ENCODE measurements at regions not wholly inside any gene's neighbourhood (a gene's known extent, or its start where the extent isn't known, plus 50 kb on each side); places are given as distances from the start of the nearest gene placed in this dataset.

DNA sequence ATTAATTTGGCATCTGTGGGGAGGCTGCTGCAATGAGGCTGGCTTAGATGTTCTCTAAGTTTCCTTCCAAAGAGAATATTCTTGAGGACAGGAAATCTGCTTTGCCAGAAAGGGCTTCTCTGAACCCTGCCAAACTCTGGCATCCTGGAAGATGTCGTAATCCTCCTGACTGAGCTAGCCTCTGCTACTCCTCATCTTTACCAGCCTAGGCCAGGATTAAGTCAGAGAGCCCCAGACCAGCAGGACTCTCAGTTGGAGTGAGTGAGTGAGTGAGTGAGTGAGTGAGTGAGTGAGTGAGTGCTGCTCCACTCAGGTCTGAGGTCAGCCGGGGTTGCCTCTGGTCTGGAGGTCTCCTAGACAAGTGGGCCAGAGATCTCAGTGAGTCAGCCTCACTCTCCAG lies 104.9 kb upstream of the SOD3 start:
- TF ChIP-seq CTCF (IDR thresholded peaks at IDR 0.05; ENCODE audit: borderline replicate concordance, extremely low read depth, low read length, poor library complexity, severe bottlenecking), result no peak
- no peak for TF ChIP-seq EZH2 (IDR thresholded peaks at IDR 0.05; ENCODE audit: borderline replicate concordance, low read depth, low read length, severe bottlenecking)
